ENCODE measurements at regions not wholly inside any gene's neighbourhood (a gene's known extent, or its start where the extent isn't known, plus 50 kb on each side); places are given as distances from the start of the nearest gene placed in this dataset.

- Histone ChIP-seq H3K9me3 (ENCODE audit: insufficient read depth, low read length) (no peaks in the 10 kb centered on the region), H3K27me3 (ENCODE audit: insufficient read depth, insufficient read length) (no peaks in the 10 kb centered on the region), H3K36me3 (ENCODE audit: insufficient read depth, insufficient read length, low read length) (no peaks in the 10 kb centered on the region), H3K4me1 (ENCODE audit: insufficient read depth, insufficient read length) (peaks cover 3% of the 10 kb centered on the region), H3K9ac (ENCODE audit: insufficient read length, low read depth) (no peak overlapping the region), H3K4me3 (ENCODE audit: insufficient read length, low read depth) (no peak overlapping the region)
- DNase-seq (ENCODE audit: low read depth, low spot score): no peak
- TF ChIP-seq YY1 (IDR thresholded peaks at IDR 0.05; ENCODE audit: insufficient read depth, insufficient read length) (no peak), SUZ12 (IDR thresholded peaks at IDR 0.05; ENCODE audit: extremely low read depth, insufficient read depth, insufficient read length) (no peak), ZNF274 (IDR thresholded peaks at IDR 0.05; ENCODE audit: low read depth, low read length) (no peak)
These were observed 55.5 kb upstream of the GPRC5B start for GRCh38 chr16:19940195-19940594.

GRCh38 chr16:19939553-19939952 is 54.9 kb upstream of the GPRC5B start:
- no peaks in the 10 kb centered on the region for H3K36me3 ChIP-seq (ENCODE audit: insufficient read depth, insufficient read length, low read length)

GRCh38 chr16:19938536-19938935 is 53.9 kb upstream of the GPRC5B start:
- H3K9me3 ChIP-seq (ENCODE audit: insufficient read depth, low read length): no peaks in the 10 kb centered on the region
- no peak overlapping the region for H3K4me3 ChIP-seq (ENCODE audit: insufficient read length, low read depth)
- H3K4me1 ChIP-seq (ENCODE audit: insufficient read depth, insufficient read length): peaks cover 3% of the 10 kb centered on the region
- no peak for TF ChIP-seq SUZ12 (IDR thresholded peaks at IDR 0.05; ENCODE audit: extremely low read depth, insufficient read depth, insufficient read length)
- TF ChIP-seq ZNF274 (IDR thresholded peaks at IDR 0.05; ENCODE audit: low read depth, low read length): no peak
- no peak for TF ChIP-seq YY1 (IDR thresholded peaks at IDR 0.05; ENCODE audit: insufficient read depth, insufficient read length)
- no peak overlapping the region for H3K9ac ChIP-seq (ENCODE audit: insufficient read length, low read depth)
- no peaks in the 10 kb centered on the region for H3K27me3 ChIP-seq (ENCODE audit: insufficient read depth, insufficient read length)
- H3K36me3 ChIP-seq (ENCODE audit: insufficient read depth, insufficient read length, low read length): no peaks in the 10 kb centered on the region
- no peak for DNase-seq (ENCODE audit: low read depth, low spot score)

More at GRCh38 chr16:19939553-19939952, 54.9 kb upstream of the GPRC5B start:
- Histone ChIP-seq H3K4me1 (ENCODE audit: insufficient read depth, insufficient read length) (peaks cover 3% of the 10 kb centered on the region), H3K9me3 (ENCODE audit: insufficient read depth, low read length) (no peaks in the 10 kb centered on the region), H3K9ac (ENCODE audit: insufficient read length, low read depth) (no peak overlapping the region), H3K4me3 (ENCODE audit: insufficient read length, low read depth) (no peak overlapping the region), H3K27me3 (ENCODE audit: insufficient read depth, insufficient read length) (no peaks in the 10 kb centered on the region)
- DNase-seq (ENCODE audit: low read depth, low spot score): no peak
- TF ChIP-seq YY1 (IDR thresholded peaks at IDR 0.05; ENCODE audit: insufficient read depth, insufficient read length) (no peak), SUZ12 (IDR thresholded peaks at IDR 0.05; ENCODE audit: extremely low read depth, insufficient read depth, insufficient read length) (no peak), ZNF274 (IDR thresholded peaks at IDR 0.05; ENCODE audit: low read depth, low read length) (no peak)

GRCh38 chr16:19936441-19936840 is 51.8 kb upstream of the GPRC5B start:
- TF ChIP-seq SUZ12 (IDR thresholded peaks at IDR 0.05; ENCODE audit: extremely low read depth, insufficient read depth, insufficient read length): no peak
- no peak for DNase-seq (ENCODE audit: low read depth, low spot score)
- H3K27me3 ChIP-seq (ENCODE audit: insufficient read depth, insufficient read length): no peaks in the 10 kb centered on the region
- peaks cover 3% of the 10 kb centered on the region for H3K4me1 ChIP-seq (ENCODE audit: insufficient read depth, insufficient read length)
- H3K4me3 ChIP-seq (ENCODE audit: insufficient read length, low read depth): no peak overlapping the region
- no peak overlapping the region for H3K9ac ChIP-seq (ENCODE audit: insufficient read length, low read depth)
- no peaks in the 10 kb centered on the region for H3K36me3 ChIP-seq (ENCODE audit: insufficient read depth, insufficient read length, low read length)
- H3K9me3 ChIP-seq (ENCODE audit: insufficient read depth, low read length): no peaks in the 10 kb centered on the region

GRCh38 chr16:19935694-19936093 is 51.0 kb upstream of the GPRC5B start:
- no peaks in the 10 kb centered on the region for H3K9me3 ChIP-seq (ENCODE audit: insufficient read depth, low read length)
- no peaks in the 10 kb centered on the region for H3K36me3 ChIP-seq (ENCODE audit: insufficient read depth, insufficient read length, low read length)
- DNase-seq (ENCODE audit: low read depth, low spot score): no peak
- peaks cover 3% of the 10 kb centered on the region for H3K4me1 ChIP-seq (ENCODE audit: insufficient read depth, insufficient read length)
- H3K27me3 ChIP-seq (ENCODE audit: insufficient read depth, insufficient read length): no peaks in the 10 kb centered on the region
- H3K4me3 ChIP-seq (ENCODE audit: insufficient read length, low read depth): no peak overlapping the region
- H3K9ac ChIP-seq (ENCODE audit: insufficient read length, low read depth): no peak overlapping the region
- TF ChIP-seq SUZ12 (IDR thresholded peaks at IDR 0.05; ENCODE audit: extremely low read depth, insufficient read depth, insufficient read length): no peak
- no peak for TF ChIP-seq ZNF274 (IDR thresholded peaks at IDR 0.05; ENCODE audit: low read depth, low read length)
- no peak for TF ChIP-seq YY1 (IDR thresholded peaks at IDR 0.05; ENCODE audit: insufficient read depth, insufficient read length)

Data from NT2/D1 (cell line).